Neutrophil (primary cell): ENCODE measurements at regions not wholly inside any gene's neighbourhood (a gene's known extent, or its start where the extent isn't known, plus 50 kb on each side); places are given as distances from the start of the nearest gene placed in this dataset.

Source experiments
- H3K27ac ChIP-seq: fragments of 200-600 bp; sonication (generic); 2 replicates; pipeline ENCODE4 v1.5.1; 2016; ENCODE audit warnings: mild to moderate bottlenecking, moderate library complexity
- H3K27me3 ChIP-seq: fragments of 200-600 bp; sonication (generic); 2 replicates; pipeline ENCODE4 v1.6.0; 2016; ENCODE audit warnings: mild to moderate bottlenecking
- H3K36me3 ChIP-seq: fragments of 200-600 bp; sonication (generic); 2 replicates; pipeline ENCODE4 v1.5.1; 2017
- H3K4me1 ChIP-seq, 2 experiments: fragments of 200-600 bp in 1 of 2; sonication (generic) in 1 of 2; 1 replicate in 1 of 2; 2 replicates in 1 of 2; pipeline versions ENCODE4 v1.5.1 to v1.6.1; 2013 to 2016; ENCODE audit warnings: low read depth in 1 of 2, low read length in 1 of 2, mild to moderate bottlenecking in 1 of 2, moderate library complexity in 1 of 2; ENCODE audit not compliant: control insufficient read depth in 1 of 2, insufficient read depth in 1 of 2
- H3K4me3 ChIP-seq, 2 experiments: fragments of 200-600 bp in 1 of 2; sonication (generic) in 1 of 2; 1 replicate in 1 of 2; 2 replicates in 1 of 2; pipeline ENCODE4 v1.5.1; 2013 to 2016; ENCODE audit warnings: low read depth in 1 of 2, low read length in 1 of 2, mild to moderate bottlenecking in 1 of 2, moderate library complexity in 1 of 2
- H3K9me3 ChIP-seq: fragments of 200-600 bp; sonication (generic); 2 replicates; pipeline ENCODE4 v1.5.1; 2016
- TF ChIP-seq, protein P1 (sequence below): fragments of 200-600 bp; sonication (generic); IDR thresholded peaks from 2 replicates; pipeline ENCODE4 v1.5.1; 2016; ENCODE audit warnings: antibody characterized with exemption

DNA sequence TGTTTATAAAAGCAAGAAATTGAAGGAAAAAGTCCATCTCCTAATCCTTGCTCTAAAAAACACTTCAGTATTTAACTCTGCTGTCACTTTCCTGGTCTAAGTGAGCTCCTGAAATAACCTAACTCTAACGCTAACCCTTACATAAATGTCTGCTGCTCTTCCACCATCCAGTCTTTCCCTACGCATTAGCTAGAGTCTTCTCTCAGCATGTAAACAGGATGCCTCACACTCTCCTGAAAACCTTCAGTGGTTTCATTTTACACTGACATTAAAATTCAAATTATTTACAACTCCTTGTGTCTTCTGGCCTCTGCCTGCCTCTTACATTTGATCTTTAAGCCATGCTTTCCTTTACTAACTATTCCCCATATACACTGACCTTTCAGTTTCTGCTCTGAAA, 697.6 kb upstream of the CXADR start:
- Histone ChIP-seq H3K27me3 (no peaks in the 10 kb centered on the region), H3K27ac (no peak overlapping the region), H3K4me1 (no peaks in the 10 kb centered on the region), H3K9me3 (no peaks in the 10 kb centered on the region), H3K4me3 (no peak overlapping the region), H3K36me3 (no peaks in the 10 kb centered on the region)
- TF ChIP-seq, protein P1, sequence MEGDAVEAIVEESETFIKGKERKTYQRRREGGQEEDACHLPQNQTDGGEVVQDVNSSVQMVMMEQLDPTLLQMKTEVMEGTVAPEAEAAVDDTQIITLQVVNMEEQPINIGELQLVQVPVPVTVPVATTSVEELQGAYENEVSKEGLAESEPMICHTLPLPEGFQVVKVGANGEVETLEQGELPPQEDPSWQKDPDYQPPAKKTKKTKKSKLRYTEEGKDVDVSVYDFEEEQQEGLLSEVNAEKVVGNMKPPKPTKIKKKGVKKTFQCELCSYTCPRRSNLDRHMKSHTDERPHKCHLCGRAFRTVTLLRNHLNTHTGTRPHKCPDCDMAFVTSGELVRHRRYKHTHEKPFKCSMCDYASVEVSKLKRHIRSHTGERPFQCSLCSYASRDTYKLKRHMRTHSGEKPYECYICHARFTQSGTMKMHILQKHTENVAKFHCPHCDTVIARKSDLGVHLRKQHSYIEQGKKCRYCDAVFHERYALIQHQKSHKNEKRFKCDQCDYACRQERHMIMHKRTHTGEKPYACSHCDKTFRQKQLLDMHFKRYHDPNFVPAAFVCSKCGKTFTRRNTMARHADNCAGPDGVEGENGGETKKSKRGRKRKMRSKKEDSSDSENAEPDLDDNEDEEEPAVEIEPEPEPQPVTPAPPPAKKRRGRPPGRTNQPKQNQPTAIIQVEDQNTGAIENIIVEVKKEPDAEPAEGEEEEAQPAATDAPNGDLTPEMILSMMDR: no peak

- Histone ChIP-seq H3K36me3 (no peaks in the 10 kb centered on the region), H3K9me3 (no peaks in the 10 kb centered on the region), H3K27ac (no peak overlapping the region), H3K27me3 (no peaks in the 10 kb centered on the region), H3K4me3 (no peak overlapping the region), H3K4me1 (no peaks in the 10 kb centered on the region)
- TF ChIP-seq, protein P1: no peak
Observed at GRCh38 chr21:16821588-16821987, 691.3 kb upstream of the CXADR start.

DNA sequence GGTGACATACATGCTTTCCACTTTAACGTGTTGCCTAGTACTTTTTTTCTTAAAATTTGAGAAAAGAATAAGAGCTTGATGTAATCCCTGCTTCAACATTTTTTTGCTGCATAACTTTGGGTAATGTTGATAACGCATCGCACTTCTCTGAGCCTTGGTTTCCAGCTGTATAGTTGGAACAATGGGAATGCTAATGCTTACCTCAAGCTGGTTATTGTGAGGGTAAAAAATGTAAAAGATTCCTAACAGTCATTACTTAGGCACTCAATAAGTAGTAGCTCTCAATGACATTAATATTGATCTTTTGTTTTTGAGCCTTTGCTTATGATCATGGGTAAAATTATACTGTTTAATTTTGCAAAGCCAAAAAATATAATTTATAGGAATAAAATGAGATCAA, 683.3 kb upstream of the CXADR start:
- no peaks in the 10 kb centered on the region for H3K36me3 ChIP-seq
- TF ChIP-seq, protein P1: no peak

DNA sequence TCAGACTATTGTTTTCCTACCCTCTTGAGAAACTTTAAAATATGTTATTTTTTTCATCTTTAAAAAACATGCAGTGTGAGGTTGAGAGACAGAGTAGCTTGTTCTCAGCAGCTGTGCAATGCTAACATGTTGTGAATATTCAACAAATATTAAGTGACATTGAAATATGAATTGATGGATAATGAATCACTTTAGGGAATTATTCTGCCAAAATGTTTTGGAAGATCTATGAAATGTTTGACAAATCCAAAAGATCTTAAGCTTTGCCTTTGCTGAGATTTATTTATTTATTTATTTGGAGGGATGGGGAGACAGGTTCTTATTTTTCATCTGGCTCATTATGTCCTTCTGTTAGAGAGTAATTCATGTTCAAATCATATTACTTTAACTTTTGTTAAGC, 680.1 kb upstream of the CXADR start:
- Histone ChIP-seq H3K36me3 (no peaks in the 10 kb centered on the region), H3K4me1 (no peaks in the 10 kb centered on the region), H3K9me3 (no peaks in the 10 kb centered on the region), H3K4me3 (no peak overlapping the region), H3K27me3 (no peaks in the 10 kb centered on the region), H3K27ac (no peak overlapping the region)
- TF ChIP-seq, protein P1: no peak

More for the DNA sequence above, 683.3 kb upstream of the CXADR start:
- no peaks in the 10 kb centered on the region for H3K4me1 ChIP-seq
- no peak overlapping the region for H3K4me3 ChIP-seq
- H3K9me3 ChIP-seq: no peaks in the 10 kb centered on the region
- no peaks in the 10 kb centered on the region for H3K27me3 ChIP-seq
- no peak overlapping the region for H3K27ac ChIP-seq

DNA sequence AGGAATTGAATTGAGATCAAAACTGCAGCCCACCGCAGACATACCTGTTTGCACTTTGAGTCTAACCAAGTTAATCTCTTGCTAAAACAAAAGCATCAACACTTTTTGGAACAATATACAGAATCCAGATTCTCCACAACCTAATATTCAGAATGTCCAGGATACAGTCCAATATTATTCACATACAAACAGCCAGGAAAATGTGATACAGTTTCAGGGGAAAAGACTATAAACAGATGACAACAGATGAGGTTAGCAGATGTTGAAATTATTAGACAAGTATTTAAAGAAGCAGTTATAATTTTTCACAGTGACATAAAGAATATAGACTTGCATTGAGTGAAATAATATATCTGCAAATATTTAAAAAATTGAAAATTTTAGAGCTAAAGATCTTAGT, 678.1 kb upstream of the CXADR start:
- Histone ChIP-seq H3K4me1 (no peaks in the 10 kb centered on the region), H3K36me3 (no peaks in the 10 kb centered on the region), H3K27me3 (no peaks in the 10 kb centered on the region), H3K9me3 (no peaks in the 10 kb centered on the region), H3K4me3 (no peak overlapping the region), H3K27ac (no peak overlapping the region)
- TF ChIP-seq, protein P1: no peak

DNA sequence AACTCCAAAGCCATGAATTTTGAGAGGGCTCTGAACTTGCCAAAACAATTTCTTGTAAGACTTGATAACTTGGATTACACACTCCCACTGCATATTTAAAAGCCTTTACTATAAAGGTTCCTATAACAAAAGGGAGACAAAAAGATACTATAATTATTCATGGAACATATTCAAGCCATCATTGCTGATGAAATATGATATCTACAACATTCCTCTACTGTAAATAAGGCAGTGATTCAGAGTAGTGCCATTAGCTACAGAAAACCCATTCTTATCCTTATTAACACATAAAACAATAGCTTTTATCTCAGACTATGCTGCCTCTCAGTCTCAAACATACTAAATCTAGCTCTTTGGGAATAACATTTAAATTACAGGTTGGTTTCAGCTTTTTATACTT, 675.5 kb upstream of the CXADR start:
- H3K27ac ChIP-seq: no peak overlapping the region
- TF ChIP-seq, protein P1: no peak

More for the DNA sequence above, 675.5 kb upstream of the CXADR start:
- Histone ChIP-seq H3K27me3 (no peaks in the 10 kb centered on the region), H3K4me3 (no peak overlapping the region), H3K4me1 (no peaks in the 10 kb centered on the region), H3K36me3 (no peaks in the 10 kb centered on the region), H3K9me3 (no peaks in the 10 kb centered on the region)
